Activated CD4-positive, alpha-beta T cell treated with anti-CD3 and anti-CD28 coated beads, Interleukin-2, amount 50 U/mL, for 4 hours (primary cell): ENCODE measurements at regions not wholly inside any gene's neighbourhood (a gene's known extent, or its start where the extent isn't known, plus 50 kb on each side); places are given as distances from the start of the nearest gene placed in this dataset.
"Not testable (repeated sequence)": the region's sequence is repeated elsewhere in the genome, so short reads cannot be mapped to it uniquely, and the experiment has no call there.

Source experiments
- DNase-seq, 2 experiments: peaks; one replicate each; pipeline ENCODE4 v3.0.0-alpha.2; 2020

DNA sequence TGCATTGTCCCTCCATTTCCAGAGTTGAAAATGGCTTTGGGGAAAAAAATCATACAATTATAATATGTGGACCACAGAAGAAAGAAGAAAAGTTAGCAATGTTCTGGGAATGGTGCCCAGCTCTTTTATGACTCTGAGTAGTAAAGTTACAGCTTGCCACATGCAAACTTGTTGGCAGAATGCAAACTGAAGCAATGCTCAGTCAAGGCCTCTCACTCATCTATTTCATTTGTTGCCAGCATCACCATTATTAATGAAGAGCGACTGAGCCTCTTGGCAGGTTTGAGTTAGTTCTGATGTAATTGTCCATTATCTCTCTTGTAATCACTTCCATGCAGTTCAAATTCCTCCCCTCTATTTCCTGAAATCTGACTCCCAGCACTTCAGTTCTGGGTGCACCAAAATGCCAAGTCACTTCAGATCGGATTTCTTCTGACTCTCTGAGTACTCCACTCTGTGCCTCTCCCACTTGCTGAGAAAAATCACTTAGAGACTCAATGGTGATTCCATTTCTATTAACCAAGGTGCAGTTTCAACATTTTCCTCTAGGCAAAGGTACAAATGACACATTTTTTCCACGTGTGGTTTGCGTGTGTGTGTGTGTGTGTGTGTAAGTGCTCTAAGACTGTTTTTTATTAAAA lies 154.4 kb upstream of the STMND1 start:
- DNase-seq: no peak

DNA sequence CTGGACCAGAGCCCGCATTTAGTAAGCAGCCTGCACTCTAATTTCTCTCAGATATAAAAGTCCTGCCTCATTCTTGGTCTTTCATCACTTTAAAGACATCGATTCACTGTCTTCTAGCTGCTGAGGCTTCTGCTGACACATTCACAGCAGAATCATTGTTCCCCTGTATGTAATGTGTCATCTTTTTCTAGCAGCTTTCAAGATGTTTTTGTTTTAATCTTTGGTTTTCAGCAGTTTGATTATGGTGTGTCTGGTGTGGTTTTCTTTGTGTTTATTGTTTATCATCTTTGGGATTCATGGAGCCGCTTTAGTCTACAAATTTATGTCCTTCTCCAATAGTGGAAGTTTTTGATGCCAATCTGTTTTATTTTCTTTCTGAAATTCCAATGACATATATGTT lies 157.3 kb upstream of the STMND1 start:
- DNase-seq: no peak

GRCh38 chr6:16939839-16940238 lies 162.0 kb upstream of the STMND1 start:
- DNase-seq: no peak

- DNase-seq: no peak
Observed at GRCh38 chr6:16939351-16939750, 162.5 kb upstream of the STMND1 start.

DNA sequence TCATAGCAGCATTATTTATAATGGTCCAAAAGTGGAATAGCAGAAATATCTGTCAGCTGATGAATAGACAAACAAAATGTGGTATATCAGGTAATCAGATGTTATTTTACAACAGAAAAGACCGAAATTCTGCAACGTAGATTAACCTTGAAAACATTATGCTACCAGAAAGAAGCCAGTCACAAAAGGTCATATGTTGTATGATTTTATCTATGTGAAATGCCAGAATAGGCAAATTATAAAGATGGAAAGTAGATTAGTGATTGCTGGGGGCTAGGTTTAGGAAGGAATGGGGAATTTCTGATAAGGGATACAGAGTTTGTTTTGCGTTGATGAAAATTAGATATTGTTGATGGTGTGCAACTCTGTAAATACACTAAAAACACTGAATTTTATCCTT lies 165.0 kb upstream of the STMND1 start:
- no peak for DNase-seq

GRCh38 chr6:16933961-16934360 lies 167.9 kb upstream of the STMND1 start:
- DNase-seq: no peak

GRCh38 chr6:16933532-16933931 lies 168.3 kb upstream of the STMND1 start:
- DNase-seq: no peak

DNA sequence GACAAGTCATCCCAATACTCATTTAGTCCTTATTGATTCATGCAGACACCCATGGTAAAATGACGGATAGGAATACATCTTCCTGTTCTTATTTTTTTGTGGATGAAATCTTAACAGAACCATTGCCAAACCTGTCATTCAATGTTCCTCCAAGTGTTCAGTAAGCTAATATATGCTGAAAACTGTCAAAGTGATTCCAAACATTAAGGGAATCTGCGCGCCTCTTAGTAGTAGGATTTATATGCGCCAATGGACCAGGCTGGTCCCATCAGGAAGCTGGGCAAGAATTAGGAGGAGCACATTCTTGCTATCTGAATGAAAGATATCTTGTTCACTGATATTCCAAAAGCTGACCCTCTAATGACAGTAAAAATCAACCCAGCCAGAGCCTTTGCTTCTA lies 168.9 kb upstream of the STMND1 start:
- DNase-seq: no peak

GRCh38 chr6:16931079-16931478 lies 169.8 kb upstream of the ATXN1 start:
- DNase-seq: not testable (repeated sequence)

DNA sequence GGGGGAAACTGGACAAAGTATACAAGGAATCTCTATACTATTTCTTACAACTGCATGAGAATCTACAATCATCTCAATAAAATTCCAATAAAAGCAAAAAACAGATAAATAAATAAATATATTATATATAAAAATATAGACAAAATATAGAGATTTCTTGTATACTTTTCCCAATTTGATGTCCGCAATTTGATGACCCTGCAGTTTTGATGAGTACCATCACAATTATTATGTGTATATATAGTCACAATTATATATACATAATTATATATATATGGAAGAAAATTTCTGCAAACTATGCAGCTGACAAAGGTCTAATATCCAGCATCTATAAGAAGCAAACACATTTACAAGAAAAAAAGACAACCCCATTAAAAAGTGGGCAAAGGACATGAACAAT lies 169.2 kb upstream of the ATXN1 start:
- DNase-seq: no peak

- no peak for DNase-seq
Observed at GRCh38 chr6:16929809-16930208, 168.5 kb upstream of the ATXN1 start.

GRCh38 chr6:16928387-16928786 lies 167.1 kb upstream of the ATXN1 start:
- DNase-seq: no peak

GRCh38 chr6:16927205-16927604 lies 165.9 kb upstream of the ATXN1 start:
- DNase-seq: no peak

- no peak for DNase-seq
Observed at GRCh38 chr6:16925461-16925860, 164.2 kb upstream of the ATXN1 start.

DNA sequence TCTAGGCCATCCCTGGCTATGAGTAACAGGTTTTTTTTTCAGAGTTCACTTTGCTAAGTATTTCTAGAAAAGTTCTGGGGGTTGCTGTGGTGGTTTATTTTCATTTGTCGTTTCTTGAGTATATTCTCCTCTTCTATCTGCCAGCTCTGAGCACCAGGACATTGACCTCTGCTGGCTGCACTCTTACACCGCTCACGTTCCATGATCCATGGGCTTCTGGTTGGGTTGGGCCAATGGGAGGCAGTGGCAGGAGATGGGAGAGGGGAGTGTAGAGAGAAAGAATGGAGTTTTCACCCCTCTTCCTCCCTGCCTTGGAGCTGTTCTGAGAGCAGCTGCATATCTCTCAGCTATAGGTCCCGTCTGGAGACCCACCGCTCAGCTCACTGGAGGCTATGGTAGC lies 161.0 kb upstream of the ATXN1 start:
- no peak for DNase-seq

- no peak for DNase-seq
Observed at GRCh38 chr6:16921399-16922110, 160.3 kb upstream of the ATXN1 start.

DNA sequence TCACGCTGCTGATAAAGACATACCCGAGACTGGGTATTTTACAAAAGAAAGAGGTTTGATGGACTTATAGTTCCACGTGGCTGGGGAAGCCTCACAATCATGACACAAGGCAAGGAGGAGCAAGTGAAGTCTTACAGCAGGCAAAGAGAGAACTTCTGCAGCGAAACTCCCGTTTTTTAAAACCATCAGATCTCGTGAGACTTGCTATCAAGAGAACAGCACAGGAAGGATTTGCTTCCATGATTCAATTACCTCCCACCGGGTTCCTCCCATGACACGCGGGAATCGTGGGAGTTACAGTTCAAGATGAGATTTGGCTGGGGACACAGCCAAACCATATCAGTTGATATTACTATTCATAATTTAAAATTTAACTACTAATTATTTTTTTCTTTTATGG lies 157.3 kb upstream of the ATXN1 start:
- DNase-seq: no peak

GRCh38 chr6:16914184-16914583 lies 152.9 kb upstream of the ATXN1 start:
- DNase-seq: no peak

- no peak for DNase-seq
Observed at GRCh38 chr6:16912756-16913155, 151.5 kb upstream of the ATXN1 start.

DNA sequence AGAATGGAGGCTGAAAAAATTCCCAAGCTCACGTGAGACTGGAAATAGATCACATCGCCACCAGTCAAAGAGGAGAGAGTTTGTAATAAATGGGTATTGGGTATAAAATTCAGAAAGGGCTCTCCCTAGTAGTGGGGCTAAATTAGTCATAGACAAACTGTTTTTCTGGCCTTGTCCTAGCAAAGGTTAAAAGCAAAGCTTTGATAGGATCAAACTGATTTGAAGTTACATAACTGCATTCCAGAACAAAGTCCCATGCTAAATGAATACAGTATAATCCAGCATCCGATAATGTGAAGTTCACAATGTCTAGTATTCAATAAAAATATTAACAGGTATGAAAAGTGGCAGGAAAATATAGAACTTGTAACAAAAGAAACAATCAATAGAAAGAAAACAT lies 149.8 kb upstream of the ATXN1 start:
- DNase-seq: no peak

- DNase-seq: no peak
Observed at GRCh38 chr6:16909658-16910360, 148.5 kb upstream of the ATXN1 start.

GRCh38 chr6:16907991-16908390 lies 146.7 kb upstream of the ATXN1 start:
- DNase-seq: no peak

DNA sequence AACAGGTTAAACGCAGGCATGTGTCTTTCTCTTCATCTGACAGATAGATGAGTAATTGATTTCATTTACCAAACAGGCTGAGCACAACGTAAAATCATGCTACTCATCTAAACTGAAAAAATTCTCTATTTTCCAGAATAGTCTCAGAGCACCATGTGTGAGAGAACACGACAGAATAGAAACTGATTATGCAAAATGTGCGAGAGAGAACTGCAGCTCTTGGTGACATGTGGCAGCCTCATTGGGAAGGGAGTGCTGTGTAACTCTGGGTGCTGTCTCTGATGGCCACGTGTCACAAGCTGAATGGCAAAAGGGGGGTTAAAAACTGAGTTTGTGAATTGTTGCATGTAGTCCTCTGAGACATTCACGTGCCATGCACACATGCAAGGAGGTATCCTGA lies 143.7 kb upstream of the ATXN1 start:
- DNase-seq: no peak

GRCh38 chr6:16903470-16903869 lies 142.2 kb upstream of the ATXN1 start:
- no peak for DNase-seq
